HG02588 (cell line): ENCODE measurements at regions not wholly inside any gene's neighbourhood (a gene's known extent, or its start where the extent isn't known, plus 50 kb on each side); places are given as distances from the start of the nearest gene placed in this dataset.
"Not testable (repeated sequence)": the region's sequence is repeated elsewhere in the genome, so short reads cannot be mapped to it uniquely, and the experiment has no call there.

Experiments
- ATAC-seq: cut with Tn5 transposase; IDR thresholded peaks from one replicate; pipeline ENCODE4 v1.9.1; 2021; ENCODE audit warnings: mild to moderate bottlenecking, moderate library complexity; ENCODE audit not compliant: unreplicated experiment

DNA sequence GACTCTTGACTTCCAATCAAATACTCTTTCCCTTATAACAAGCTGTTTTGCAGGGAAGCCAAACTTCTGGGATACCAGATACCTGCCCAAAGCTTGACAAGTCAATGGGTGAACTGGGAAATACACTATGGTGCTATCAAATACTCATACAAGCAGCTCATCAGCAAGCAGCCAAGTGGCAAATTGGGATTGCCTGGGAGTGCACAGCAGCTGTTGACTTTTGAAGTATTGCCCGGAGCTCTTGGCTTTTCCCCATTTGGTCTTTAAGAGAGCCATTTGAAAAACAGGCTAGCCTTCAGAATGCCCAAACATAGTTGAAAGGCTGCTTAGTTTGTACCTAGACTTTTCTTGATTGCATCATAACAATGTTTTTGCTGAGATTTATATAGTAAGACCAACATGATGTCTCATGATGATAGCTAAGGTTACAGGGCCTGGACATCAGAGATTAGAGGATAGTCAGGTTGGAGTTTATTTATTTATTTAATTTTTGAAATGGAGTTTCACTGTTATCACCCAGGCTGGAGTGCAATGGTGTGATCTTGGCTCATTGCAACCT lies 210.1 kb upstream of the ZNF608 start:
- no peak for ATAC-seq

GRCh38 chr5:124957063-124957462 lies 210.6 kb upstream of the ZNF608 start:
- no peak for ATAC-seq

- ATAC-seq: no peak
Measured at GRCh38 chr5:124960266-124960665, 213.8 kb upstream of the ZNF608 start.

- ATAC-seq: no peak
Measured at GRCh38 chr5:124961521-124961920, 215.1 kb upstream of the ZNF608 start.

GRCh38 chr5:124962111-124962510 lies 215.7 kb upstream of the ZNF608 start:
- no peak for ATAC-seq

- ATAC-seq: no peak
Measured at GRCh38 chr5:124962735-124963134, 216.3 kb upstream of the ZNF608 start.

DNA sequence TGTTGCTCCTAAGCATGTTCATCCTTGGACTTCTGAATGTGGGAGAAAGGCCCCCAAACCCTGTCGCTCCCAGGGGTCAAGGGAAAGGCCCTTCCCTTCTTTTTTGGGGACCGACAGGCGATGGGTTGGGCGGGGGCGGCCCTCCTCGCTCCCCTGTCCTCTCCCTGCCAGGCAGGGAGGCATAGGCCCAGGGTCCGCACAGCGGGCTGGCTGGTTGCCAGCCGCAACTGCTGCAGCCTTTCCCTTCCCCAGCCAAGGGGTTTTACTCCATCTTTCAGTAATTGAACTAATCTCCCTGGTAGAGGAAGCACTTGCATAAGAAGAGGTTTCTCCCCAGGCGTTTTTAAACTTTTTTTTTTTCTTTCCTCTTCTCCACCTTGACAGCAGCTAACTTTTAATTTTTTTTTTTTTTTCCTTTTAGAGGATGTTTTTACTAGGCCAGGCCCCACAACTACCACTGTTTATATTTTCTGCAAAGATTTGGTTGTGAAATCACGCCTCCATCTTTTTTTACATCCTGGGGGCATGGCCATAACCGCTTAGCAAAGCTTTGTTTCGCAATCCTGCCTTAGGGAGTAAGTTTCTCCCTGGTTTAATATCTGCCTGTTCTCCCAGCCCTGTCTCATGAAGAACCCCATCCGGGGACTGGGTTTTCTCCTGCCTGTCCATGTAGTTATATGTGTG lies 216.9 kb upstream of the ZNF608 start:
- ATAC-seq: no peak

- not testable (repeated sequence) for ATAC-seq
Measured at GRCh38 chr5:124966741-124967140, 220.3 kb upstream of the ZNF608 start.

DNA sequence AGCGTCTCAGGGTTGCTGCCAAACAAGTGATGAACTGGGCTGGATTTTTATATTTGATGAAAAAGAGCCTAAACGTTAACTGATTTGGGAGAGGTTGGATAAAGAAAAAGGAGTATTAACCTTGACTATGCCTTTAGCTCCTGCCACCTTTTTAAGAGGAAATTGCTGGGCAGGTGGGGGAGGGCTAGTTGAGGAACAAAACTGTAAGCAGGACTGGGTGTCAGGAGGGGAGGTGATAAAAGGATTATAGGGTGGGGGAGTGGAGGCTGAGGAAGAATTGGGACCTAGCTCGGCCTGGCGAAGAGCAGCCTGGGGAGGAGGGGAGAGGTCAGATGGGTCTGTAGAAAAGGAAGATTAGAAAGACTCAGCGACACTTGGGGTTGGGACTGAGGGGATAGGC lies 223.9 kb upstream of the ZNF608 start:
- not testable (repeated sequence) for ATAC-seq

- no peak for ATAC-seq
Measured at GRCh38 chr5:124972703-124973102, 226.3 kb upstream of the ZNF608 start.

GRCh38 chr5:124973661-124974060 lies 227.2 kb upstream of the ZNF608 start:
- no peak for ATAC-seq

GRCh38 chr5:124976086-124976485 lies 229.6 kb upstream of the ZNF608 start:
- ATAC-seq: no peak

DNA sequence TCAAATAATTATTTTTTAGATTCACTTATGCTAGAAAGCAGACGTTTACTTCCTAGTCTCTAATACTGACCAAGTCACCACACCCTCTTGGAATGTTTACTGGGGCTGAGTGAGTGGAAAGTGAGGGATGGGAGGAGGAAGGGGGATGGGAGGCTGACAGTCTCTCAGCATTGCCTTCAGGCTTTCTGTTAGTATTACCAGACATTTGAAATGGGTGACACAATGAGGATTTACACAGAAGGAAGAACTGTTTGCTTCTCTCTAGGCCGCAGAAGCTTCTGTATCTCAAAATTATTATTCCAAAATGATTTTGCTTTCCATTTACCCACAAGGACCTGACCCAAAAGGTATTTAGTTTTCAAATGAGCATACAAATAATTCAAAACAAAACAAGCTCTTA lies 232.8 kb upstream of the ZNF608 start:
- no peak for ATAC-seq

DNA sequence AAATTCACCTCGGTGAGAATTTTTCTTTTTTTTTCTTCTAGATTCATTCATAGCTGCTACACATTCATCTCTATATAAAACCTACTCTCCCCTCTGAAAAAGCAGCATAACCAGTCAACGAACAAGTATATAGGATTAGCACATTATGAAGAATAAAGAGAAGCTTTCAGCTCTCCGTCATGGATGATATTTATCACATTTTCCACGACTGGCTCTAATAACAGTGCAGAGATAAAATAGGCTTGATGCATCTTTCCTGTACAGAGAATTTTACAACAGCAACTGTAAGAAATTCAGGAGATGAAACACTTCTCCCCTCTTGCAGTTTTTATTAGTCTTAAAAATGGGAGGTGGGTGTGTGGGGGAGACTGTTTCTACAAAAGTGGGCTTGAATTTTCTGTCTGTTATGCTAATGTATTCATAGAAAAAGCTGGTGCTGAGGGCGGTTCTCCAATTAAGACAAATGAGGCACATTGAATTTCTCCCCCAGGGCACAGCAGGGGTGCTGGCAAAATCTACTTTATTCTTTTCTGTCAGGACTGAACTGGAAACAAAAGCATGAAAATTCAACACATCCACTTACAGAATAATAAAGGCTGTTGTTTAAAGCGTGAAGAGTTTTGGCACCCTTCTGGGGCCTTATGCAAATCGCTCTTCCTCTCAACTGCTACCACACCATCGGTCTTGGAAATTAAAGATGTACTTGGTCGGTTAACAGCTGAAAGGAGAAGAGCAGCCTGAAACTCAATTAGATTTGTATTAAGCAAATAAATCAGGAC lies 233.9 kb upstream of the ZNF608 start:
- ATAC-seq: peak; percentile 96

- no peak for ATAC-seq
Measured at GRCh38 chr5:124981901-124982300, 235.5 kb upstream of the ZNF608 start.

- ATAC-seq: no peak
Measured at GRCh38 chr5:124986170-124986569, 239.7 kb upstream of the ZNF608 start.

DNA sequence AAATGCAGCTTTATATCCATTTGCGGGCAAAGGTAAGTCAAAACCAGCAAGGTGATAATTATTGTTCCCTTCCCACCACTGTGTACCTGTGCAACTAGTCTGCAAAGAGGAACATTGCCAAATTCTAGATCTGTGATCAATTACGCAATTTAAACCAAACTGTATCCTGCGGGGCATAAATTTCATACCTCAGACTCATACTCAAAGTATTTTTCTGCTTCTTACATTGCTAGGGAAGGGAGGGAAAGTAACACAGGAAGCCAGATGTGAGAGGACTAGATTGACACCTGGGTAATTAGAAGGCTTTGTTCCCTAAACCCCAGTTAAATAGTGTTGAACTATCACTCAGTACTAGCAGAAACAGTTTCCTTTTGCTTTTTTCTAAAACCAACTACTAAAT lies 240.2 kb upstream of the ZNF608 start:
- ATAC-seq: no peak

GRCh38 chr5:124987786-124988185 lies 241.3 kb upstream of the ZNF608 start:
- not testable (repeated sequence) for ATAC-seq

- no peak for ATAC-seq
Measured at GRCh38 chr5:124990723-124991122, 244.3 kb upstream of the ZNF608 start.

- no peak for ATAC-seq
Measured at GRCh38 chr5:124995421-124995820, 249.0 kb upstream of the ZNF608 start.

GRCh38 chr5:124996023-124996763 lies 249.8 kb upstream of the ZNF608 start:
- ATAC-seq: no peak

GRCh38 chr5:124996764-124997077 lies 250.3 kb upstream of the ZNF608 start:
- ATAC-seq: no peak
